Subcutaneous abdominal adipose tissue (tissue), 5 donors: ENCODE measurements at regions not wholly inside any gene's neighbourhood (a gene's known extent, or its start where the extent isn't known, plus 50 kb on each side); places are given as distances from the start of the nearest gene placed in this dataset.

ENCODE experiments used
- H3K27ac ChIP-seq: one replicate; pipeline ENCODE4 v1.7.0; 2013; ENCODE audit warnings: low read depth, mild to moderate bottlenecking, inconsistent platforms, low read length, moderate library complexity
- H3K27me3 ChIP-seq, 5 donors: one replicate each; pipeline ENCODE4 v1.7.0; 2013; ENCODE audit warnings: low read length in 5 of 5, inconsistent platforms in 1 of 5; ENCODE audit not compliant: control insufficient read depth in 5 of 5, insufficient read depth in 4 of 5
- H3K36me3 ChIP-seq, 5 donors: one replicate each; pipeline ENCODE4 v1.7.0; 2013; ENCODE audit warnings: low read length in 5 of 5; ENCODE audit not compliant: control insufficient read depth in 5 of 5, insufficient read depth in 5 of 5
- H3K4me1 ChIP-seq, 5 donors: one replicate each; pipeline ENCODE4 v1.7.0; 2013; ENCODE audit warnings: low read length in 5 of 5, mild to moderate bottlenecking in 3 of 5, moderate library complexity in 1 of 5; ENCODE audit not compliant: control insufficient read depth in 5 of 5, insufficient read depth in 5 of 5
- H3K4me3 ChIP-seq, 5 donors: one replicate each; pipeline ENCODE4 v1.7.0; 2013; ENCODE audit warnings: low read length in 5 of 5, low read depth in 1 of 5
- H3K9ac ChIP-seq, 5 donors: one replicate each; pipeline ENCODE4 v1.7.0; 2013; ENCODE audit warnings: low read length in 5 of 5, mild to moderate bottlenecking in 4 of 5, moderate library complexity in 3 of 5
- H3K9me3 ChIP-seq, 5 donors: one replicate each; pipeline ENCODE4 v1.7.0; 2013; ENCODE audit warnings: low read length in 5 of 5; ENCODE audit not compliant: control insufficient read depth in 5 of 5
- donor health status: healthy.
- donor health status: healthy.
- donor health status: healthy.
- donor health status: healthy.
- donor health status: healthy.

DNA sequence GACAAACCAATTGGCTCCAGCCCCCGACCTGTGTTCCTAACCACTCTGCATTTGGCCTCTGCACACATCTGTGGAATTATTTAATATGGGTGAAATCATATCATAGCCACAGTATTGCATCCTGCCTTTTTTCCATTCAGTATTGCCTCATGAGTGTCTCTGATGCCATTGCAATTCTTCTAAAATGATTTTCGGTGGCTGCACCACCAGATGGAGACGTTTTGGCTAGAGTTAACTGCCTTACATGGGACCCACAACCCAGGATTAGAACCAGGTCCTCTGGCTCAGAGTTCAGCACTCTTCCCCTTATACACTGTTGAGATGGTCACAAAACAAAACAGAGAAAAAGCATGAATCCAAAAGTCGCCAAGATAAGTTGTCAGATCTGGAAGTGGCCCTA, 180.8 kb downstream of the EMX2 start:
- Histone ChIP-seq H3K36me3 (no peaks in the 10 kb centered on the region), H3K9ac (no peak overlapping the region)

GRCh38 chr10:117725993-117726392, 183.4 kb downstream of the EMX2 start:
- no peaks in the 10 kb centered on the region for H3K36me3 ChIP-seq
- H3K9me3 ChIP-seq = no peaks in the 10 kb centered on the region
- H3K4me3 ChIP-seq = no peak overlapping the region
- H3K9ac ChIP-seq = no peak overlapping the region
- H3K4me1 ChIP-seq = no peaks in the 10 kb centered on the region
- H3K27ac ChIP-seq = no peak overlapping the region
- H3K27me3 ChIP-seq = peaks cover 0 to 5% (median under 1%) of the 10 kb centered on the region in 5 donors

More for the DNA sequence above, 180.8 kb downstream of the EMX2 start:
- Histone ChIP-seq H3K4me3 (no peak overlapping the region), H3K9me3 (no peaks in the 10 kb centered on the region), H3K27me3 (peaks cover 0 to 6% (median 1%) of the 10 kb centered on the region in 5 donors), H3K4me1 (no peaks in the 10 kb centered on the region), H3K27ac (no peak overlapping the region)

DNA sequence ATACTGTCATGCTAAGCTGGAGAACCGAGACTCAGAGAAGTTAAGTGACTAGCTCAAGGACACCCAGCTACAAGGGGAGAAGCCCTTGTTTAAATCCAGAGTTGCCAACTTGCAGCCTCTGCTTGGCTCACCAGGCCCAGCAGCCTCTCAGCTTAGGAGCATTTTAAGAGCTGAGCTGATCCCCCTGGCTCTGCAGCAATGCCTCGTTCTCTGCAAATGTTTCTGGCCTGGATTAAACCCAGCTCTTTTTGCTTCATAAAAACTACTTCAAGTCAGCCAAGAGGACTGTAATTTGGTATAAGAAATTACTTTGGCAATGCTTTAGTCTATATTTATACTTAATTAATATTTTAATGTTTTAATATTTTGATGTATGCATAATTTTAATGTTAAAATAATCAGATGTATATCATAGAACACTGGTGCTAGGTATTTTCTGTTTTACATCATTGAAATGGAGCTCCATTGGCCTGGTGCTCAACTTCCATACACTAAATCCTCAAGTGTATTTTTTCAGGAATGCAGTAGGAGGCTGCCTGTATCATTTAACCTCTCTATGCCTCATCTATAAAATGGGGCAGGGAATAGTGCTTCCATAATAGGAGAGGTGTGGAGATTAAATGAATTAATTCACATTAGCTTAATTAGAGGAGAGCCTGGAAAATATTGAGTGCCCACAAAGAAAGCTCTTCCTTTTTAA, 184.2 kb downstream of the EMX2 start:
- H3K27ac ChIP-seq = no peak overlapping the region
- no peak overlapping the region for H3K9ac ChIP-seq
- no peak overlapping the region for H3K4me3 ChIP-seq
- H3K4me1 ChIP-seq = no peaks in the 10 kb centered on the region
- no peaks in the 10 kb centered on the region for H3K36me3 ChIP-seq
- H3K9me3 ChIP-seq = no peaks in the 10 kb centered on the region
- H3K27me3 ChIP-seq = peaks cover 0 to 5% (median 0%) of the 10 kb centered on the region in 5 donors

DNA sequence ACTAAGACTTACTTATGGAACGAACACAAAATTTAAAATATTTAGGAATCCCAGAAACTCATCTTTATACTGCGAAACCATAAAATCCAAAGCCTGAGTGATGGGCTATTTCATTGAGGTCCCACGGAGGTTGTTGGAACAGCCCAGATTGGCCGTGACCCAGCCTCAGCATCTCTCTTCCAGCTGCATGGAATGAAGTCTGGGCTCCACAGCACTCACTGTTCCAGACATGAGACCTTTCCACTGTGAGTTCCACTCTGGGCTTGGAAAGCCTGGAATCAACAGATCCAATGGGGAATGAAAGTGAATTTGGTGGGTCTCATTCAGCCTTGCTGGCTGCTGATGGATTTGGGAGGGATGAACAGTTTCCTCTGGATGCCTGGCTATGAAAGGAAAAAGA, 184.9 kb downstream of the EMX2 start:
- Histone ChIP-seq H3K4me3 (no peak overlapping the region), H3K27me3 (peaks cover 0 to 5% (median 0%) of the 10 kb centered on the region in 5 donors), H3K27ac (no peak overlapping the region), H3K36me3 (no peaks in the 10 kb centered on the region), H3K9ac (no peak overlapping the region), H3K4me1 (no peaks in the 10 kb centered on the region), H3K9me3 (no peaks in the 10 kb centered on the region)

- H3K9me3 ChIP-seq = no peaks in the 10 kb centered on the region
- no peaks in the 10 kb centered on the region for H3K36me3 ChIP-seq
- H3K27me3 ChIP-seq = peaks cover 0 to 5% (median 0%) of the 10 kb centered on the region in 5 donors
- no peak overlapping the region for H3K27ac ChIP-seq
- H3K4me3 ChIP-seq = no peak overlapping the region
- H3K9ac ChIP-seq = no peak overlapping the region
- no peaks in the 10 kb centered on the region for H3K4me1 ChIP-seq
These were observed 185.5 kb downstream of the EMX2 start for GRCh38 chr10:117728087-117728486.

GRCh38 chr10:117729156-117729555, 186.6 kb downstream of the EMX2 start:
- H3K9me3 ChIP-seq = no peaks in the 10 kb centered on the region
- no peaks in the 10 kb centered on the region for H3K4me1 ChIP-seq
- no peak overlapping the region for H3K4me3 ChIP-seq
- H3K27ac ChIP-seq = no peak overlapping the region
- no peaks in the 10 kb centered on the region for H3K36me3 ChIP-seq
- H3K9ac ChIP-seq = no peak overlapping the region
- H3K27me3 ChIP-seq = peaks cover 0 to 5% (median 0%) of the 10 kb centered on the region in 5 donors

DNA sequence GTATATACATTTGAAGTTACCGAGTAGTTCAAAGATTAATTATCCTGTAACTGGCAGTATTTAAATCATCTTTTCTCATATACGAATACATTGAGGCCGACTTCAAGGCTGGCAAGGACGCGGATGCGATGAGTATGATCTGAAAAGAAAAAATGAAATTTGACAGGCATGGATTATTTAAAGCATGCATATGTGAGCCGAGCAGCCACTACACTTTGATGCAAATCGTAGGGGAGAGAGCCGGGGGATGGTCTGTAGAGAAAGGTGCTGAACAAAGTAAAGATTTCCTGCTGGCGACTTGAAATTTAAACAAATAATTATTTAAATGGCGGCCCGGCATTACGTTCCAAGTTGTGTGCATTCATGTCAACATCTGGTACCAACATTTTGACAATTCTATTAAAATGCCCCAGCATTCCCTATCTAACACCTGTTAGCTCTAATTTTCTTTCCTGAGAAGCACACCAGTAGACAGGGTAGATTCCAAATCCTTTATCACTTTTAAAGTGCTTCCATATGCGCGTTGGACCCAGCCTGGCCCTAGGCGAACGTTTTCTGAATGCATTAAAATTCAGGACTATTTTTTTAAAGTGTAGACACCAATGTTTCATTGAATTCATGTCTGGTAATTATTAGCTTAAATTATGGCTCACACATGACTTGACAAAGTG, 188.7 kb downstream of the EMX2 start:
- no peak overlapping the region for H3K9ac ChIP-seq
- H3K36me3 ChIP-seq = no peaks in the 10 kb centered on the region
- H3K4me1 ChIP-seq = no peaks in the 10 kb centered on the region
- H3K27me3 ChIP-seq = peaks cover 4 to 21% (median 14%) of the 10 kb centered on the region in 5 donors
- no peak overlapping the region for H3K4me3 ChIP-seq
- H3K27ac ChIP-seq = no peak overlapping the region
- H3K9me3 ChIP-seq = no peaks in the 10 kb centered on the region

DNA sequence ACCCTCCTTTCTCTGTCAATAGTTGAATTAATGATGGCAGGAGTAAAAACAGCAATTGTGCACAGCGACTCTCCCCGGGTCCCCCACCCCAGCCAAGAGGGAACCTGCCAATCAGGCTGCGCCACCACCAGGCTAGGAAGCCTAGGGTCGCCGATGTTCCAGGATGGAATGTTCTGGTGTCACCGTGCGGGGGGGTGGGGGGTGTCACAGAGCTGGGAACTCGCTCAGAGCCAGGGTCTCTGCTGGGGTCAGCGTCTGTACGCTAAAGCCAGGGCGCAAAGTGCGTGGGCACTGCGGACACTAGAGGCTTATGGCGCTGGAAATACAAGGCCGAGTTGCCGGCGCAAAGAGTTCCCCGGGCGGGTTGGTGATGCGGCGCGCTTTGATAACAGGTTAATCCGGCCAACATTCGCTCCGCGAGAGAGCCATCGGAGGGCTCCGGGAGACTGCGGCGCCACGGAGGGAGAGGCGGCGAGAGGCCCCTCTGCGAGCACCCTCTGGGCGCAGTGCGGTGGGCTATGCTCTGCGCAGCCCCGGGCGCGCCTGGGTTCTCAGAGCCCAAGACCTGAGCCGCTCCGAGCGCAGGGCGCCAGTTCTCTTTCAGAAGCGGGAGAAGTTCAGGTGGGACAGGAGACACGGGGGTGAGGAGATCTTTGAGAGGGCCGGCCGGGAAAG, 192.3 kb downstream of the EMX2 start:
- Histone ChIP-seq H3K4me1 (peaks cover 0 to 2% (median 0%) of the 10 kb centered on the region in 5 donors), H3K9me3 (no peaks in the 10 kb centered on the region), H3K4me3 (no peak overlapping the region), H3K36me3 (no peaks in the 10 kb centered on the region), H3K9ac (no peak overlapping the region), H3K27ac (no peak overlapping the region), H3K27me3 (peaks cover 0 to 19% (median 14%) of the 10 kb centered on the region in 5 donors)

GRCh38 chr10:117736655-117737054, 194.1 kb downstream of the EMX2 start:
- H3K36me3 ChIP-seq = no peaks in the 10 kb centered on the region
- H3K9ac ChIP-seq = no peak overlapping the region

GRCh38 chr10:117740088-117740487, 197.5 kb downstream of the EMX2 start:
- Histone ChIP-seq H3K9me3 (no peaks in the 10 kb centered on the region), H3K4me1 (peaks cover 0 to 2% (median 0%) of the 10 kb centered on the region in 5 donors), H3K27ac (no peak overlapping the region), H3K27me3 (peaks cover 0 to 13% (median 10%) of the 10 kb centered on the region in 5 donors), H3K36me3 (no peaks in the 10 kb centered on the region), H3K4me3 (no peak overlapping the region), H3K9ac (no peak overlapping the region)

More at GRCh38 chr10:117736655-117737054, 194.1 kb downstream of the EMX2 start:
- H3K4me3 ChIP-seq = no peak overlapping the region
- peaks cover 0 to 2% (median 0%) of the 10 kb centered on the region in 5 donors for H3K4me1 ChIP-seq
- no peak overlapping the region for H3K27ac ChIP-seq
- H3K9me3 ChIP-seq = no peaks in the 10 kb centered on the region
- H3K27me3 ChIP-seq = peaks cover 0 to 19% (median 14%) of the 10 kb centered on the region in 5 donors
